HG03469 (cell line): ENCODE measurements at regions not wholly inside any gene's neighbourhood (a gene's known extent, or its start where the extent isn't known, plus 50 kb on each side); places are given as distances from the start of the nearest gene placed in this dataset.
"Not testable (repeated sequence)": the region's sequence is repeated elsewhere in the genome, so short reads cannot be mapped to it uniquely, and the experiment has no call there.

Source experiments
- ATAC-seq: cut with Tn5 transposase; IDR thresholded peaks from one replicate; pipeline ENCODE4 v1.9.1; 2021; ENCODE audit warnings: mild to moderate bottlenecking, moderate library complexity, moderate number of reproducible peaks; ENCODE audit not compliant: unreplicated experiment

DNA sequence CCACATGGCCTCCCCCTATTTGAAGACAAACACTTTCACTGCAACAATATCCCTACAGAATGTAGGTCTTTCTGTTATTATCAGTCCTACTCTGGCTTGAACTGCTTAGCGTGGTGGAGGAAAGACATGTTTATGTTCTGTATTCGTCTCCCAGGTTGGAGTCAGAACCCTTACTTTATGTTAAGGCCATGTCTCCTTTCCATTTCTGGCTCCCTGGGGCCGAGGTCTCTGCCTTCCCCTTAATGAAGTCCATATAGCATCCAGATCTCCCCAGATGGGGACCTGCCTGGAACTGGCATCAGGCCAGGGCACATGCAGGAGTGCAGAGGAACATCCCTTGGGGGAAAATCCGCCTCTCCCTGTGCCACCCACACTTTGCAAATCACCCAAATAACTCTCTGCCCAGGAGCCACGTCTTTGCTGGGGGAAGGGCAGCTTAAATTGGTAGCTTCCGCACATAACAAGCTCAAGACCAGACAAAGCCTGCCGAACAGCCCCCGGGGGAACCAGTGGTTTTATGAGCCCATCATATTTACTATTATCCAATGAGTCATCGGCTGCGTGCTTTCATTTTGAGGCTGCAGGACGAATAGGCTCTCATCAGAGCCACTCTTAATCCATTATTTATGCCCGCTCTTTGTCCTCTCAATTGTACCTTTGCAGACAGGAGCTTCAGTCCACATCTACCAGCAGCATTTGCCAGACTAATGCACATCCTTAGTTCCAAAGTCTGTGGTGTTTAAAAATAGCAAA is 237.0 kb downstream of the UACA start:
- ATAC-seq: no peak

DNA sequence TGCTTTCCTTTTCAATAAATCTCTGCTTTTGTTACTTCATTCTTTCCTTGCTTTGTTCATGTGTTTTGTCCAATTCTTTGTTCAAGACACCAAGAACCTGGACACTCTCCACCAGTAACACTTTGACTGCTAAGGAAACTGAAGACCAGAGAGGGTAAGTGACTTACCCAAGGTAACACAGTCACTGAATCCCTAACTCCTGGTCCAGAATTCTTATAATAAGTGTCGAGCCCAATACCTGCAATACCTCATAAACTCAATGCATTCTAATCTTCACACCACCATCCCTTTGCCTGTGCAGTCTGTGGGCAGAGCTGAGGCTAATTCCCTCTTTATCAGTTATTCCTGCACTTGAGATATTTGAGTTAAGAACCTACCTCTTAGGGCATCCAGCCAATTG is 237.8 kb downstream of the UACA start:
- ATAC-seq: no peak

DNA sequence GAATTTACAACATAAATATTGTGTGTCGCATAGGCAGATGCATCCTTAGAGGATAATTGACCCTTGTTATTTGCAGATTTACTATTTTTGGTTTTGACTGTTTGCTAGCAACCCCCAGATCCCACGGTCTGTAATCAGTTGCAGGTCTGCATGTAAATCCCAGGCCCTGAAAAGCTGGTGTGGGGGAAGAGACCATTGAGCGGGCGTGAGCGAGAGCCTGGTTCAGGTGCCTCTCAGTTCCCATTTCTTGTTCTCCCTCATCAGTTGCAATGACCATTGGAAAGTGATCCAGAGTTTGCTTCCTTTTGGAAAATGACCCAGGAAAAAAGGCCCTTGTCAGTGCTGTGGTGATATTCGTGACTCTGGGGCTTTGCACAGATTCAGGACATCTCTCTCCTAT is 238.9 kb downstream of the UACA start:
- no peak for ATAC-seq

DNA sequence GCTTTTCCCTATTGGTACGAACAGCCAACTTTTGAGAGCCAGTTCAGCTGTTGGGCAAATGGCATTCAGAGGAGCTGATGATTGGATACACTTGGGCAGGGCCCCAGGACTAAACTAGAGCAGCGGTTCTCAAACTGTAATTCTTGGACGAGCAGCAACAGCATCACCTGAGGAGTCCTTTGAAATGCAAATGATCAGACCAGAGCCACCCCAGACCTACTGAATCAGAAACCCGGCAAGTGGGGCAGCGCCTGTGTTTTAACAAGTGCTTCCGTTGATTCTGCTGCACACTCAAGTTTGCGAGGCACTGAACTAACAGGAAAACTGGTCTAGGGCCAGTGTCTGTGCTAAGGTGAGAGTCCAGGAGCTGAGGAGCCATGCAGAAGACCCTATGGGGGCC is 239.7 kb downstream of the UACA start:
- no peak for ATAC-seq

DNA sequence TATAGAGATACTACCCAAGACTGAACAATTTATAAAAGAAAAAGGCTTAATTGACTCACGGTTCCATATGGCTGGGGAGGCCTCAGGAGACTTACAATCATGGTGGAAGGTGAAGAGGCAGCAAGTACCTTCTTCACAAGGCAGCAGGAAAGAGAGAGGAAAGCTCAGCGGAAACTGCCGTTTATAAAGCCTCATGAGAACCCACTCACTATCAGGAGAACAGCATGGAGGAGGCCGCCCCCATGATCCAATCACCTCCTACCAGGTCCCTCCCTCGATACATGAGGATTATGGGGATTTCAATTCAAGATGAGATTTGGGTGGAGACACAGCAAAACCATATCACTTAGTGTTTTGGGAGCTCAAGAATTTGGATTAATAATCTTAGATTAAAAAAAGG is 240.2 kb downstream of the UACA start:
- ATAC-seq: no peak

DNA sequence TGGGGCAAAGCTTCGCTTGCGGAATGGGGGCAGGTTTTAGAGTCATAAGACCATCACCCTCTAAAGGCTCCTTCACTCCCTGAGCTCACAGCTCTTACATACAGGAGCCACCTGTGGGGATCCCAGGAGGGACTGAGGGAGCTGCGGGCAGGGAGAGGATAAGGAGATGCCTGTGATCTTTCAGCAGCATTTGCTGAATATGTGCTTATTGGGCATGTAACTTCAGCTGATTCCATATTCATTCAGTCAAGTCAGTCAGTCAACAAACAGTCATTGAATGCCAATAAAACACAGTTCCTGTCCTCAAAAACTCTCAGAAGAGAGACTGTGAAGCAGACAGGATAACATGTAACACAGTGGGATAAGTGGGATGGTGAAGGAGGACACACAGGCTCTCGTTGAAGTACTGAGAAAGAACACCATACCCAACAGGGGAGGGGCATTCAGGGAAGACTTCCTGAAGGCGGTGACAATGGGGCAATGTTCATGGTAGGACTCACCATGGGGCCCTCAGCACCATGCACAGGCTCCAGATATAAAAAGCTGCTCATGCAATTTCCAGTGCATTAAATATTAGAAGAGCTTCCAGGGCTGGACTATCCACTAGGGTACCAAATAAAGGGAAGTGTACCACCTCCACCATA is 240.9 kb downstream of the UACA start:
- no peak for ATAC-seq

DNA sequence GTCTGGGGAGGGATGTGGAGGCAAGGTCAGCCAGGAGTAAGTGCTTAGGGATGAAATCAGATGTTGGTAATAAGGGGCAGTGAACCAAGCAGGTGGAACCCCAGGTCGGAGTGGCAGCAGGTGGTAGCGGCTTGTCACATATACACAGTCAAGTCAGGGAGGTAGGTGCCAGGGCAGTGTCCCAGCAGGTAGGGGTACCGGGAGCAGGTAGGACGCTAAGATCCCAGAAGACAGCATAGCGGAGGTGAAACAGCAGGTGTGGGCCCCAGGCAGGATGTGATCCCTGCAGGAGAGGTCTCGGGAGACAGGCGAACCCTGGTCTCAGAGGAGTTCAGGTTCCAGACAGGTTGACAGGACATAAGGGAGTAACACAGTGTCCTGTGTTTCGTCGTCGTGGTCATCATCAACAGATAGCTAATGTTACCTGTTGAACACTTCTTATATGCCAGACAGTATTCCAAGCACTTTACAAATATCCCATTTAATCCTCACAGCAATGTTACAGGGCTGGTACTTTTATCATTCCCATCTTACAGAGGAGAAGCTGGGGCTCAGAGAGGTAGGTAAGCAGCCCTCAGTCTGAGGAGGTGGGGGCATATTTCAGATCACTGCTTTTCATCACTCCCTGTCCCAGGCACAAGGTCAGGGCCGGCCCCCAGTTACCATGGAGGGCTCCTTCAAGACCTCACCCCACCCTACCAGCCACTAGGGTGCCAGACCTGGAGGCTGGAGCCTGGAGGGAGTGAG is 241.6 kb downstream of the UACA start:
- no peak for ATAC-seq

DNA sequence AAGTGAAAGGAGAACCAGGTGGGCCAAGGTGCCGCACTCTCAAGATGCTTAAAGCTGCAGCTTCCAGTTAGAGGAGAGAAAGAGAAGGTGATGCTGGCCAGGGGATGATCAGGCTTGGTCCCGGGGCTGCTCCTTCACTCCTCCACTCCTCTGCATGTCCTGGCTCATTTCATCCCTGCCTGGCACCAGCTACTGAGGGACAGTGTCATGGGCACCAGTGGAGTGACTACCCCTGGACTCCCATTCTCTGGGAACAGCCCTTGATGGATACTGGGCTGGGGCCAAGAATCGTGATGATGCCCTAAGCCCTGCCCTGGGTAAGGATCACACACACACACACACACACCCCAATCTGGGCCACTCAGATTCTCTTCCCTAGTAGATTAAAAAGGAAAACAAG is 243.7 kb downstream of the UACA start:
- ATAC-seq: no peak

DNA sequence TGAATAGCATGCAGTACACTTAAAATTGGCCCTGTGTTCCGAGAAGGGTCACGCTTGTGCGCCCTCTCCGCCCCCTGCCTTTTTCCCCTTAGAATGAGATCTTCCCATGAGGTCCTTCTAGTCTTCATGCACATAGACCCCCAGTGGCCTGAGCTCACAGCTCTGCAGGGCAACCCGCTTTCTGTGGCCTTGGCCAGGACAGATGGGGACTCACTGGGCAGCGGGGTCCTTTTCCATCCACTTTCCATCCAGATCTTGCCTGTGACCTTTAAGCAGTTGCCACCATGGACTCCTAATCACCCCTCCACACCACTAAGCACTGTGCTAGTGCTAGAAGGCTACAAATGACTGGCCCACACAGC is 244.4 kb downstream of the UACA start:
- ATAC-seq: no peak

DNA sequence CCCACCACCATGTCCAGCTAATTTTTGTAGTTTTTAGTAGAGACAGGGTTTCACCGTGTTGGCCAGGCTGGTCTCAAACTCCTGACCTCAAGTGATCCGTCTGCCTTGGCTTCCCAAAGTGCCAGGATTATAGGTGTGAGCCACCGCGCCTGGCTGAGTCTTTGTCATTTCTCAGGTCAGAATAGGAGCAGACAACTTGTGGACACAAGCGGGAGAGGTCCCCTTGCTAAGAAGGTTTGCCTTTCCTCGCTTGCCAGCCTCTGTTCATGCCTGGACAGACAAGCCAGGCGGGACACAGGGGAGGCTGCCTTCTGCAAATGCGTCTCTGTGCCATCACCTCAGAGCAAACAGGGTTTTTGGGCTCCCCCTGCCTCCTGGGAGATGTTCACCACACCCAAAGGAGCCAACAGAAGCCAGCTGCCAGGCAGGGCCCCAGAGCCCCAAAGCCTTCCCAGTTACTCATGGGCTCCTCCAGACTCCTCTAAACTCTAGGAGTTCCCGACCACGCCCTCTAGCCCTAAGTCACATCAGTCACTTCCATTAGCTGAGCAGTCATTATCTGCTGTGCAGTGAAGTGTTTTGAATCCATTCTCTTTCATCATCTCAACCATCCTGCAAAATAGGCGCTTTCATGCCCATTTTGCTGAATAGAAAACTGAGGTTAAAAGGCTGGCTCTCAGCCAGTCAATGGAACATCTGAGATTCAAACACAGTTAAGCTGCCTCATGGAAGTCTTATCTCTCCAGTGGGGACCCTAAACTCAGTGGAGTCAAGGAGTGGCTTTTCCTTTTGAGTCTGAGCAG is 245.0 kb downstream of the UACA start:
- no peak for ATAC-seq

DNA sequence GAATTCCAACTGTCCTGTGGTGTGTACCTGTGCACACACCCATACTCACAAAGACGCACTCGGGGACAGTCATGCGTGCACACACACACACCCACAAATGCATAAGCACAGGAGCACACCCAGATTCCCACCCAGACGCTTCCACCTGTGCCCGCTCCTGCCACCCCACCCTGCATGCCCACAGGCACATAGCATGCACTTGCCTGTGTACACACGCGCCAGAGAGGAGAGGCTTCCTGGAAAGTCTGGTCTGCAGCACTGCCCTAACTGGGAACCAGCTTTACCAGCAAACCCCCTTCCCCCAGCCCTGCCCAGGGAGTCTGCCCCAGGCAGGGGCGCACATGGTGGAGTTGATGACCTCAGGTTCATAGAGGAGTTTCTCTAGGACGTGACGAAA is 246.2 kb downstream of the UACA start:
- ATAC-seq: no peak

DNA sequence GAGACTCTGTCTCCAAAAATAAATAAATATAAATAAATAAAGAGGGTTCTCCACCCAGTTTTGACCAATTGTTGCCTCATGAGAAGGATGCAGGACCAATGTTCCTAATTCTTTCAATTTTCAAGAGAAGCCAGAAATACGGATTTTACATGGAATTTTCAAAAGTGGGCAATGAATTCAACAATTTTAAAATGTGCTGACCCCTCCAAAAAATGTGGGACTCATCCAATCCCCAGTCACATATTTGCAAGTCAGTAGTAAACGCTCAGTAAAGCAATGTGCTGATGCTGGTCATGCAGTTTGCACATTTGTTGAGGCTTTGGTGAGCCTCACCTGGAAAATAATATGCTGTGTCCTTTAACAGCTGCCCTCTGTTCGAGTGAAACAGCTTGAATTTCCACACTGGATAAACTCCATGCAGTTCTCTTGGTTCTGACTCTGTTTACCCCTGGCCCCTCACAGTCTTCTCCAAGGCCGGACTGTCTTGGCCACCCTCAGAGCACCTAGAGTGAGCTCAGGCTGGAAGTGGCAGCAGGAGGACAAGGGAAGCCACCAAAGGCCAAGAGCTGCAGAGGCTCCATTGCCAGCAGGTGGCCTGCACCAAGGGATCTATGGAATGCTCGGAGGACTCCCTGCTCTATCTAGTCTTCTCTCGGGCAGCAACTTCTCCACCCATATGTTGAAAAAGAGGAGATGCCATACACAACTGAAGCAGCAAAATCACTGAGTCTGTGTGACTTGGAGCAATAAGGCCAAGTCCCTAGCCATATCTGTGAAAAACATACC is 246.8 kb downstream of the UACA start:
- ATAC-seq: no peak

DNA sequence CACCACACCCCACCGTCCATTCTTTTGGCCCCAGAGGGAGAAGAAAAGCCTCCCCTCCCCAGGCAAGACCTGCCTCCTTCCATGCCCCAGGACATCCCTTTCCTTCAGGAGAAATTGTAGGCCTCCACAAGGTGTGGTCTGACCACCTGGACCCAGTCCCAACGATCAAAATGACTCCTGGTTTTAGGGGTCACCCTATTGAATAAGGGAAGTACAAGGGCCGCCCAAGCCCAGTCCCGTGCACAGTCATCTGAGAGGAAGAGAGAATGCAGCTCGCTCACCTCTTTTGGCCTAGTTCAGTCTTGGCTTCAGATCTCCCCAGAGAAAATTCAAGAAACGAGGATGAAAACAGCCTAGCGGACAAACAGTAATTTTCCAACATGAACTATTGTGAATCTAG is 249.1 kb downstream of the UACA start:
- ATAC-seq: no peak

DNA sequence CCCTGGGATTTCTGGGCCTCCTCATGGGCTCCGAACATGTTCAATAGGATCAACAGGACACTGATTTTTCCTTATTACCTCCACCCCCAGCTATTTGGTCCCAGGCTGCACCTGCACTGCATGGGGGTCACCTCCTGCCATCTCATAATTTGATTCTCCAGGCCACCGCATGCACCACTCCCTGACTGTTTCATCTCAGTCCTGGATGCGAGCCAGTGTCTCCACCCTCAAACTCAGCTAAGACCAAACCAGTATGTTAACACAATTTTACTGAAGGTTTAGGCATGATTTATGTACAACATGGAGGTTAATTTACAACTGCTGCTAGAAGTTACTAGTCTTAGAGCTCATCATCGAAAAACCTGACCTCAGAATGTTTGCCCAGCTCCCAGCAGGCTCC is 249.5 kb downstream of the UACA start:
- no peak for ATAC-seq

DNA sequence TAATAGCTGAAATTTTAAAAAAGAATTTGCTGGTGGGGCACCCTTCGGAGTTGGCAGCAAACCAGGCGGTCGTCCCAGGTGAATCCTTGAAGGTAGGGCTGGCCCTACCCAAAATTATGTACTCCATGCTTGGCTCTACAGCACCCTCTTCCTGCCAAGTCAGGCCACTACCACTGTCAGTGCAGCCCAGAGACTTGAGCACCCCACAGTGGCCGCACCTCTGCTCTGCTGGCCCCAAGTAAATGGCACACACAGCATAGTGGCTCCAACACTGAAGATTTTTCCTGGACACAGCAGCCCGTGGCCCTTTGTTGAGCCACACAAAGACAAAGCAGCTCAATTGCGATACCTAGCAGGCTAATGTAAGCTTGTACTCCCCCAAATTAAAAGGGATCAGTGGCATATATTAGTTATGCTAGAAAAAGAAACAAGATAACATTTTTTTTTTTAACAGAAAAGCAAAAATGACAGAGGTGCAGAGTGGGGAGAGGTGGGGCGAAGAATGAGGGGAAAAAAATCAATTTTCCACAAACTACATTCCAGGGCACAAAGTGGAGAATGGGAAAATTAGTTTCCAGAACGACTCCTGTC is 250.5 kb downstream of the UACA start:
- no peak for ATAC-seq

DNA sequence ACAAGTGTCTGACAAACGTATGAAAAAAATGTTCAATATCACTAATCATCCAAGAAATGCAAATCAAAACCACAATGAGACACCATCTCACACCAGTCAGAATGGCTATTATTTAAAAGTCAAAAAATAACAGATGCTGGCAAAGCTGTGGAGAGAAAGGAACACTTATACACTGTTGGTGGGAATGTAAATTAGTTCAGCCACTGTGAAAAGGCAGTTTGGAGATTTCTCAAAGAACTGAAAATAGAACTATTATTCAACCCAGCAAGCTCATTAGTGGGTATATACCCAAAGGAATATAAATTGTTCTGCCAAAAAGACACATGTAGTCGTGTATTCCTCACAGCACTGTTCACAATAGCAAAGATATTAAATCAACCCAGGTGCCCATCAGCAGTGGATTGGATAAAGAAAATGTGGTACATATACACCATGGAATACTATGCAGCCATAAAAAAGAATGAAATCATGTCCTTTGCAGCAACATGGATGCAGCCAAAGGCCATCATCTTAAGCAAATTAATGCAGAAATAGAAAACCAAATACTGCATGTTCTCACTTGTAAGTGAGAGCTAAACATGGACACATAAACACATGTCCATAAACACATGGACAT is 251.3 kb downstream of the UACA start:
- not testable (repeated sequence) for ATAC-seq

DNA sequence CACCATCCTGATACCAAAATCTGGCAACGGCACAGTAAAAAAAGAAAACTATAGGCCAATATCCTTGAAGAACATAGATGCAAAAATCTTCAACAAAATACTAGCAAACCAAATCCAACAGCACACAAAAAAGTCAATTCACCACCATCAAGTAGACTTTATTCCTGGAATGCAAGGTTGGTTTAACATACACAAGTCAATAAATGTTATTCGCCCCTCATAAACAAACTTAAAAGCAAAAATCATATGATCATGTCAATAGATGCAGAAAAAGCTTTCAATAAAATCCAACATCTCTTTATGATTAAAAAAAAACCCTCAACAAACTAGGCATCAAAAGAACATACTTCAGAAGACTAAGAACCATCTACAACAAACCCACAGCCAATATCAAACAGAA is 252.9 kb downstream of the UACA start:
- no peak for ATAC-seq

DNA sequence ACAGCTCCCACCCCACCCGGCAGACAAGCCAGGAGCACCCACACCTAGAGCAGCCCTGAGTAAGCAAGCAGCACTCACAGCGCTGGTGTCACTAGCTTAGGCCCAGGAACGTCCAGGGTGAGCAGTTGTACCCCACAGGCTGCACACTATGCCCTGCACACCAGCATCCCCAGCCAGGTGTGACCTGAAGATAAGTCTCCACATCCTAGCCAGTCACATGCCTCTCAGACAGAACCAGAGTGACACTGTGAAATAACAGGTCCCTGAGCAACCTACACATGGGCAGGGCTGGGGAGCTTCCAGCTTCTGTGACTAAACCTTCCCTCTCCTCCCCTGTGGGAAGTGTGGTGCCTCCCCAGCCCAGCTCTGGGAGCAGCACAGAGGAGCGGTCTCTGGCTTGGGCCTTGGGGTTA is 253.6 kb downstream of the UACA start:
- ATAC-seq: no peak

DNA sequence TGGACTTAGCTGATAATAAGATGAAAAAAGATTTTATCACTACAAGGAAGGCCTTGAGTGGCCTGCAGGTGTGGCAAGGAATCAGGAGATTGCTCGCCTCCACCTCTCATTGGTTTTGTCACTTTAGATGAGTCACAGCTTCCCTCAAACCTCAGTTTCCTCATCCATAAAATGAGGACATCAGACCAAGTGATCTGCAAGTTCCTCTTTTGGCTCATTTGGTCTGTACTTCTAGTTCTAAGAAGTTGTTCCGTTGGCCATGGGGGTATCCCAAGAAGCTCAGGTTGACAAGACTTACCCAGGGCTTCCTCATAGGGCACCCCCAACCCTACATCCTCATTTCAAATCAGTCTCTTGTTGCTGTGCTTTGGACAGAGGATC is 254.1 kb downstream of the UACA start:
- no peak for ATAC-seq
